ENCODE measurements at regions not wholly inside any gene's neighbourhood (a gene's known extent, or its start where the extent isn't known, plus 50 kb on each side); places are given as distances from the start of the nearest gene placed in this dataset.

DNA sequence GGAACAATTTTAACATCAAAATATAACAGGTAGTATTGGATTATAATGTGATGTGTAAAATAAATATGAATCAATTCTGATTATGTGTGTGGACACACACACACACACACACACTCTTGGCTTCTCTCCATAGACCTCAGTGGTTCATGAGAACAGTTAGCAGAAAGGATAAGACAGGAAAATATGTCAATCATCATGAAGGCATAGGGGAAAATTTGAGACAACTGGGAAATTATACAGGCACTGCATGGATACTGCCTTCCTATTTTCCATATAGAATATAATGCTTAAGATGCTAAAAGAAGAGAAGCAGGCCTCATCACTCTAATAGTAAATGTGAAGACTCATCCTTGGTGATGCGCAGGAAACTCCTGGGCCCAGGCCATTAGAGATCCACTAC lies 884.5 kb downstream of the SUCLG1 start:
- H3K4me3 ChIP-seq (ENCODE audit: low read depth, low read length), result no peak overlapping the region
- DNase-seq (ENCODE audit: low read depth), result no peak
- TF ChIP-seq, protein P1, sequence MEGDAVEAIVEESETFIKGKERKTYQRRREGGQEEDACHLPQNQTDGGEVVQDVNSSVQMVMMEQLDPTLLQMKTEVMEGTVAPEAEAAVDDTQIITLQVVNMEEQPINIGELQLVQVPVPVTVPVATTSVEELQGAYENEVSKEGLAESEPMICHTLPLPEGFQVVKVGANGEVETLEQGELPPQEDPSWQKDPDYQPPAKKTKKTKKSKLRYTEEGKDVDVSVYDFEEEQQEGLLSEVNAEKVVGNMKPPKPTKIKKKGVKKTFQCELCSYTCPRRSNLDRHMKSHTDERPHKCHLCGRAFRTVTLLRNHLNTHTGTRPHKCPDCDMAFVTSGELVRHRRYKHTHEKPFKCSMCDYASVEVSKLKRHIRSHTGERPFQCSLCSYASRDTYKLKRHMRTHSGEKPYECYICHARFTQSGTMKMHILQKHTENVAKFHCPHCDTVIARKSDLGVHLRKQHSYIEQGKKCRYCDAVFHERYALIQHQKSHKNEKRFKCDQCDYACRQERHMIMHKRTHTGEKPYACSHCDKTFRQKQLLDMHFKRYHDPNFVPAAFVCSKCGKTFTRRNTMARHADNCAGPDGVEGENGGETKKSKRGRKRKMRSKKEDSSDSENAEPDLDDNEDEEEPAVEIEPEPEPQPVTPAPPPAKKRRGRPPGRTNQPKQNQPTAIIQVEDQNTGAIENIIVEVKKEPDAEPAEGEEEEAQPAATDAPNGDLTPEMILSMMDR (IDR thresholded peaks at IDR 0.05; ENCODE audit: control insufficient read depth, extremely low read depth, insufficient read depth), result no peak

DNA sequence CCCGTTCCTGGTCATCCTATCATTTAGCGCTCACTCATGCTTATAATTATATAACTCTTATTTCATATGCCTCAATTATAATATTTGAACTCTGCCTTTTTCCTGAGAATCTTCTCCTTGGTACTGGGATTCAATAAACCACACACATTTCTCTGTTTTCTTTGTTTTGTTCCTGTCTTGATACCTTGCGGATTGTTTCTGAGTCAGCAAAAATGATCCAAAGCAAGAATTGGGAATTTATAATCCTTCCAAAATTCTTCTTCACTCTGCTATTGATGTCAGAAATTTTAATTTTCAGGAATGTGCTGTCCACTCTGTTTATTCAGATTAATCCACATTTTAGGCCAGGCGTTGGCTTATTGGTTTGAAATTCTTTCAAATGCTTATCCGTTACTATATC lies 886.0 kb downstream of the SUCLG1 start:
- no peak overlapping the region for H3K4me3 ChIP-seq (ENCODE audit: low read depth, low read length)
- TF ChIP-seq, protein P1 (IDR thresholded peaks at IDR 0.05; ENCODE audit: control insufficient read depth, extremely low read depth, insufficient read depth), result no peak
- DNase-seq (ENCODE audit: low read depth), result no peak

DNA sequence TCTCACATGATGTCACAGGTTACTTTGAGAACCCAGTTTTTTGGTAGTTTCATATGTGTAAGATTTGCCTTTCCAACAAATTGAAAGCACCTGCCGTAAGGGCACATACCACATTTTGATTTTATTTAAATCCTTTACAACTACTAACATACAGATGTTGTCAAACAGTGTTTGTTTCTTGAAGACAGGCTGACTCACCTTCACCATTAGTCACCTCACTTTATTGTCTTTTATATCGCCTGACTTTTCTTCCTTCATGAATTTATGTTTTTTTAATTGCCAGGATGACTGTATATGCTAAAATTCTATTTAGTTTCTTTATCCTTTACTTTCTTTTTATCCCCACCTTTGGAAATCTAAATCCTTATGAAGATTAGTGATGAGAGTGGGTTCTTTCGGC lies 886.7 kb downstream of the SUCLG1 start:
- no peak for DNase-seq (ENCODE audit: low read depth)
- TF ChIP-seq, protein P1 (IDR thresholded peaks at IDR 0.05; ENCODE audit: control insufficient read depth, extremely low read depth, insufficient read depth), result no peak
- H3K4me3 ChIP-seq (ENCODE audit: low read depth, low read length), result no peak overlapping the region

DNA sequence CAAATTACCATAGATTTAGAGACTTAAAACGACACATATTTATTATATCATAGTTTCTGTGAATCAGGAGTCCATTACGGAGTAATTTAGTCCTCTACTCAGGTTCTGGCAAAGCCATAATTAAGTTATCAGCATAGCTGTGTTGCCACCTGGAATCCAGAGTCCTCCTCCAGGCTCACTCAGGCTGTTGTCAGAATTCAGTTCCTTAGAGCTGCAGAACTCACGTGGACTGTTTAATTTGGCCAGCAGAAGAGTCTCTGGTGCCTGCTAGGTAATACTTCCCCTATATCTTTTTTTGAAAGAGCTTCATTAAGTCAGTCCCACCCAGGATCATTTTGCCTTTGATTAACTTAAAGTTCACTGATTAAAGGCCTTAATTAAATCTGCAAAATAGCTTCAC lies 891.5 kb downstream of the SUCLG1 start:
- H3K4me3 ChIP-seq (ENCODE audit: low read depth, low read length), result no peak overlapping the region
- TF ChIP-seq, protein P1 (IDR thresholded peaks at IDR 0.05; ENCODE audit: control insufficient read depth, extremely low read depth, insufficient read depth), result no peak
- no peak for DNase-seq (ENCODE audit: low read depth)

DNA sequence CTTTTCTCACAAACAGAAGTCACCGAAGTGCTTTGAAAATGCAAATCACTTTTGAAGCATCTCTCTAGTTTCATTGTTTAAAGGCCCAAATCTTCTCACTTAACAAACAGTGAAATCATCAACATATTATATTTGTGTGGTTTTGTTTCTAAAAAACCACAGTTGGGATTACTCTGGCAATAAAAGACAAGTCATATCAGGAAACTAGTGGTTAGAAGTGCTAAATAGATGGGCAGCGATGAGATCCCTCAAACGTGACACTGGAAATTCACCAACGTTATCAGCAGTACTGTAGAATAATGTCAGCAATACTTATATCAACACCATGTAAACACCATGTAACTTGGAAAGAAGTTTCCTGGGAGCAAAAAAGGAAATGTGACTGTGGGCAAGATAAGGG lies 893.5 kb downstream of the SUCLG1 start:
- DNase-seq (ENCODE audit: low read depth), result no peak
- no peak overlapping the region for H3K4me3 ChIP-seq (ENCODE audit: low read depth, low read length)
- TF ChIP-seq, protein P1 (IDR thresholded peaks at IDR 0.05; ENCODE audit: control insufficient read depth, extremely low read depth, insufficient read depth), result no peak

DNA sequence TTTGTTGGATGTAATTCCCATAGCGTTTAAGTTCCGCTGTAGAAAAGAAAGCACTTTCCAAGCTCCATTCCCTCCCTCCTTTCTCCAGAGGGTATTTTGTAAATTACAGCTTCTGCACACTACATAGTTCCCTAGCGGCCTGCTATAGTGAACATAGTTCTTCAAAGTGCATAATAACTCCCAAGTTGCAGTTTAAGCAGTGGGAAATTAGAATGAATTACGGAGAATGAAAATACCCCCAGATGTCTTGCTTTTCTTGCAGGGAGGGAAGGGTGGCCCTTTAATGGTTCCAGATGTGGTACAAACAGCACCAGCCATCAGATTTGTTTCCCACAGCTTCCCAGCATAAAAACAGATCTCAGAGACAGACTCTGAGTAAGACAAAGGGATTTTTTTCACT lies 893.9 kb downstream of the SUCLG1 start:
- no peak for DNase-seq (ENCODE audit: low read depth)
- TF ChIP-seq, protein P1 (IDR thresholded peaks at IDR 0.05; ENCODE audit: control insufficient read depth, extremely low read depth, insufficient read depth), result no peak
- H3K4me3 ChIP-seq (ENCODE audit: low read depth, low read length), result no peak overlapping the region

DNA sequence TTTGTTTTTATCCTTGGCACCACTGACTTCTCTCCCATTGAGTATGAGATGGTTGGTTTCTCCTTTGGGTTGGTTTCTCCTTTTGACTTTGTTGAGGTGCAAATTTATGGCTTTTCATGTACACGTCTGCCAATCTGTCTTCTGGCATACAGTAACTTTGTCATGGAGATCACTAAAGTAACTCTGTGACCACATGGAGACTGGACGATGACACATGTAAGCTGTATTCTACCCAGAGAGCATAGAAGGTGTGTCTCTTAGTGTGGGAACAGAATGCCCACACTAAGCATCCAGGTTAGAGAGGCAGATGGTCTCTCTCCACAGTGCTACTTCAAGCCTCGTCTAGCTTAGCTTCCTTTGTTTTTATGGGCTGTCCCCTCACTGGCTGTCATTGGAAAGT lies 897.5 kb downstream of the SUCLG1 start:
- TF ChIP-seq, protein P1 (IDR thresholded peaks at IDR 0.05; ENCODE audit: control insufficient read depth, extremely low read depth, insufficient read depth), result no peak
- DNase-seq (ENCODE audit: low read depth), result no peak
- H3K4me3 ChIP-seq (ENCODE audit: low read depth, low read length), result no peak overlapping the region
